GM19035 (cell line): ENCODE measurements at regions not wholly inside any gene's neighbourhood (a gene's known extent, or its start where the extent isn't known, plus 50 kb on each side); places are given as distances from the start of the nearest gene placed in this dataset.
"Not testable (repeated sequence)": the region's sequence is repeated elsewhere in the genome, so short reads cannot be mapped to it uniquely, and the experiment has no call there.

Source experiments
- ATAC-seq: cut with Tn5 transposase; IDR thresholded peaks from one replicate; pipeline ENCODE4 v1.9.1; 2021; ENCODE audit not compliant: unreplicated experiment

DNA sequence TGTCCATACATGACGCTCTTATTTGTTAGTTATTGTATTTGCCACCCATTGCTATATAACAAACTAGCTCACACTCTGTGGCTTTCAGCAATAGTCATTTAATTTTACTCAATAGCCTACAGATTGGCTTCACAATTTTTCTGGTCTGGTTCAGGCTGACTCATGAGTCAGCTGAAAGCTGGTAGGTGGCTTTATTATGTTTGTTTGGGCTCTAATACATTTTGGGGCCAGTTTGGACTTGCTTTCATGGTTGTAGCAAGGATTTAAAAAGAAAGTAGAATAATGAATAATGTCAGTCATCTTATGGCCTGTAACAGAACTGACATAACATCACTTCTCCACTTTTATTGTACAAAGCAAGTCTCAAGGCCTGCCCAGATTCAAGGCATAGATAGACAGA lies 338.7 kb downstream of the LRRIQ3 start:
- ATAC-seq = no peak

DNA sequence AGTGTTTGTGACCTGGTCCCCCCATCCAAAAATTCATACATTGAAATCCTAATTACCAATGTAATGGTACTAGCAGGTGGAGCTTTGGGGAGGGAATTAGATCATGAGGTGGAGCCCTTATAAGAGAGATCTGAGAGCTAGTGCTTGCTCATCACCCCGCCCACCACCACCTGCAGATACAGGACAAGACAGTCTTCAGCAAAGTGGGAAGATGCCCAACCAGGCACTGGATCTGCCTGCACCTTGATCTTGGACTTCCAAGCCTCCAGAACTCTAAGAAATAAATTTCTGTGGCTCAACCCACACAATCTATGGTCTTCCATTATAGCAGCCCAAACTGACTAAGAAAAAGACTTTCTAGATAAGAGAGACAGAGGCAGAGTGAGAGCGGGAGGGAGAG lies 343.4 kb downstream of the LRRIQ3 start:
- ATAC-seq = no peak

DNA sequence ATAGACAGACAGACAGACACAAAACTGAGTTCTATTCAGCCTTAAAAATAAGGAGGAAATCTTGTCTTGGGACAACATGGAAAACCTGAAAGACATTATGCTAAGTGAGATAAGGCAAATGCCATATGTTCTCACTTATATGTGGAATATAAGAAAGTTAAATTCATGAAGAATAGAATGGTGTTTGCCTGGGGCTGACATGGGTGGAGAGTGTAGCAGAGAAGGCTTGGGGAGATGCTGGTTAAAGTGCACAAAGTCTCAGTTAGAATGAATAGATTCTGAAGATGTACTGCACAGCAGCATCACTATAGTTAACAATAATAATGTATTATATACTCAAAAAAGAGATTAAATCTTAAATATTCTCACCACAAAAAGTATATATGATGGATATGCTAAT lies 355.5 kb downstream of the LRRIQ3 start:
- no peak for ATAC-seq

DNA sequence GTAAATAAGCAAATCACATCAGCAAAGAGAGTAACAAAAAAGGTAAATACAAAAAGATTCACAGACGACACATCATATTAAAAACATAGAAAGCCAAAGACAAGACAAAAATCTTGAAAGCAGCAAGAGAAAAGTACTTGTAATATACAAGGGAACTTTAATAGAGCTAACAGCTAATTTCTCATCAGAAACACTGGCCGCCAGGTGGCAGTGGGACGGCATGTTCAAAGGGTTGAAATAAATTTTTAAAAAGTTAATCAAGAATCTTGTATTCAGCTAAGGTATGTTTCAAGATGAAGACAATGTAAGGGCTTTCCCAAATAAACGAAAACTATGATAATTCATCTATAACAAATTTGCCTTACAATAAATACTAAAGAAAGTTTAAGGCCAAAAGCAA lies 358.1 kb downstream of the LRRIQ3 start:
- ATAC-seq = no peak

DNA sequence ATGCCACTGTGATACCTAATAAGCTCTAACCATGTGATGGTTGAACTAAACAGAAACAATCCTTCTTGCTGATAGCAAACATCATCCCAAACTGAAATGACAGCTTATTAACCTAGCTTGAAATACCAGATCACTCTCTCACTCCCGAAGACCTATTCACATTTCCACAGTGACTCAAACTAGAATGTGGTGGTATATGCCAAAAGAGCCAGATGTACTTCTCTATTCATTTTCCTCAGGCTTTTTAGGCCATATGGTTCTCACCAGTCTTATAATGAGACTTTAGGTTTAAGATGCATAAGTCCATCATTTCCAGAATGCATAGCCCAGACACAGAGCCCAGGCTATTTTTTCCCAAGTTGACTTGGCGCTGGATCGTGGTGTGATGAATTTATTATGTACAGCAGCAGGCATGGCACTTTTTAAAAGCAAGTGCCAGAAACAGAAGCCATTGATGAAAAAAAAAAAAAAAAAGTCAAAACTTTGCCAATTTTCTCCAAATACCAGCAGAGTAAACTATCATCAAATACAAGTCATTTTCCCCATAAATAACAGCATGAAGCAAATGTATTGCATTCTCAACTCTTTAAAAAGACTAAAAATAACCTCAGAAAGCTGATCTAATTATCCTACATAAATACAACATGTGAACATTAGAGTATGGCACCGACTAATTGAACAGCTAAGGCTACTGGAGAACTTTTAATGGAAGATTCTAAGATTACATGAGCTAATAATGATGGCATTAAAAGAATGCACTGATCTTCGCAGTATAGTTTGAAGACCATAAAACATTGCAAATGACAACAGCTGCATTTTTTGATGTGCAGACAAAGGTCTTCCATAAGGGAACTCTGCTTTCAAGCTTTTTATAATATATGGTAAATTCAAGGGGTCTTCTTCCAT lies 365.4 kb downstream of the LRRIQ3 start:
- no peak for ATAC-seq

DNA sequence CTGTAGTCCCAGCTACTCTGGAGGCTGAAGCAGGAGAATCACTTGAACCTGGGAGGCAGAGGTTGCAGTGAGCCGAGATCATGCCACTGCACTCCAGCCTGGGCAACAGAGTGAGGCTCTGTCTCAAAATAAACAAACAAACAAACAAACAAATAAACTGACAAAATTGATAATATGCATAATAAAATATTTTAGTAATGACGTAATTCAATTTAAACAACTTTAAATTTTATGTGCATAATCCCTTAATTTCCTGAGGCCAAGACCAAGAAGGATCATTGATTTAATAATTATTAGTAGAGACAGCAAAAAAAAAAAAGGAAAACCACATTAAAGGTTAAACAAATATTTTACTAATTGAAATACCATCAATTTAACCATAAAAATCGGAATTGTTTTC lies 370.7 kb downstream of the LRRIQ3 start:
- ATAC-seq = not testable (repeated sequence)

DNA sequence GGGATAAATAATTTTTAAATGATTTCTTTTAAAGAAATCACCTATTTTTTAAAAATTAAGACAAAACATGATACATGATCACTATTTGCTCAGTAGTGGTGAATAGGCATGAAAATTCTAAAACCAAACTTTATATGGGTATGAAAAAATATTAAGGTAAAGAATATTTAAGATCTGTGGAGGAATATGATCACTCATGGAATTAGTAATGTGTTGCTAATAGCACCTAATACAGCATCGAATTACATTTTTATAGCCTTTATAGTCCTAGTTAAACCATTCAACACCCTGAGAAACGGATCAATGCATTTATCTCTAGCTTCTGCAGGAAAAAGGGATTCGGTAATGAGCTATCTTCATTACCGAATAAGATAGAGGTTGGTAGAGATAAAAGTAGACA lies 373.9 kb downstream of the LRRIQ3 start:
- no peak for ATAC-seq

DNA sequence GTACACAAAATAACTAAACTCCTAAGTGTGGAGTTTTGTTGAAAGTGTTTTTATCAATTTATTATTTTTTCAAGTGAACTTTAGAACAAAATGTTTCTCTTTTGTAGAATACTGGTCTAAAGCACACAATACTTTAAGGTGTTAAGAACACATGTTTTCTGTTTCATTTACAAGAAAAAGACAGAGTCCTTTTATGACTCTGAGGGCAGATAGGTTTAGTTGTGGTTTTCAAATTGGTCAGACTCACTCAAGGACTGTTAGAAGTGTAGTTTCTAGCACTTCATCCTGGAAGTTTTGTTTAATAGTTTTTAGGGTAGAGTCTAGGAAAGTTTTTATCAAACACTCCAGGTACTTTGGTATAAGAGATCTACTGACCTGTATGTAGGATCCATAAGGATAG lies 376.5 kb downstream of the LRRIQ3 start:
- ATAC-seq = peak; percentile 97

DNA sequence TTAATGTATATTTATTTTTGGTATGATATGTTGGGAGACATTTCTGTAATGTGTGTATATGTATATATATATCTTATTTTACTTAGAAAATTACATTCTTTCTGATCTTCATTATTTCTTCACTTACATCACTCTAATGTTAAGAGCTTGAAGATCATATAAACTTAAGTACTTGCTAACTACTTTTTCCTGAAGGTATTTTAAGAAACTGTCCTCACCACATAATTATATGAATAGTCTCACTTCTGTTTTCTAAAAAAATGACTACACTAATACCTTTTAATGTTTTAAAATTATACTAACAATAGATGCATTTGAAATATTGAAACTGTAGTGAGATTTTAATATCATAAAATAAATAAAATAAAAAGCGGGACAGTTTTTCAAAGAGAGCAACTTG lies 377.1 kb downstream of the LRRIQ3 start:
- peak; percentile 55 for ATAC-seq

DNA sequence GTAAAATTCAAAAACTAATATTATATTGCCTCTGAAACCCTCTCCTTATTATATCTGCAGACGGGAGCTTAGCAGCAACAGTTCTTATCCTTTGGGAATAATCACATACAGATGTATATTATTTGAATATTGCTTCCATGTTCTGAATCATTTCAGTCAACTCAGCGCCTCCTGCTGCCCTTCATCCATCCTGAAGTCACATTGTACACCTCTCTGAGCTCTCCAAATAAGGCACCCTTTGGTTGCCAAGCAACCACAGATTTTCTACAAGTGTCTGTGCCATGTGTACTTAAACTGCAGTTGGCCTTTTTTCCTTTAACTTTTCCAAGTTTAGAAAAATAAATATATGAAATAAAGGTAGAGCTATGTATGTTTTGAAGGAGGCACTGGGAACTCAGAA lies 384.3 kb downstream of the LRRIQ3 start:
- ATAC-seq = no peak

DNA sequence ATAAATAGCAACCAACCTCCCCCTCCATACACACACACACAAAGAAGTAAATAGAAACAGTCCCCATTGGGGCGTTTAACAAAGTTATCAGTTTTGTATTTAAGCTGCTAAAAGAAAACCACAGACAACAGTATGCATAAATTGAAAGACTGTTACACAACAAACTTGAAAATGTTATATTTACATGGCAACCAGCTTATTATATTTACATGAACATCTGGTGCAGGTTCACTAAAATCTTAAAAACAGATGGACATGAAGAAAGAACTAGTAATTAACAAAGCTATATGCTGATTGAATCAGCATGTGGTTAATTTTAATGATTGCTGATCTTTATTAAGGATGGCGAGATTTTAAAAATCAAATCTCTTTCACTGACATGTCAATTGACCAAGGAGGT lies 384.7 kb downstream of the LRRIQ3 start:
- ATAC-seq = no peak

DNA sequence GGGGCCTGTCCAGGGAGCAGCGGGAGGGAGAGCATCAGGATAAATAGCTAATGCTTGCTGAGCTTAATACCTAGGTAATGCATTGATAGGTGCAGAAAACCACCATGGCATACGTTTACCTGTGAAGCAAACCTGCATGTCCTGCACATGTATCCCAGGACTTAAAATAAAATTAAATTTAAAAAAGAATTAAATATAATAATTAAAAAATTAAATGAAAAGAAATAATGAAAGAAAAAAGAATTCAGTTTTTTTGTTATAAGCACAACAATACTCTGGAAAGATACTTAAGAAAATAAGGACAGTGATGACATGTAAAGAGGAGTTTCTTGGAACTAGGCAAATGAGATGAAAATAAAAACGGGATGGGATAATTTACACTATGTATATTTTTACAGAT lies 386.2 kb downstream of the LRRIQ3 start:
- no peak for ATAC-seq

DNA sequence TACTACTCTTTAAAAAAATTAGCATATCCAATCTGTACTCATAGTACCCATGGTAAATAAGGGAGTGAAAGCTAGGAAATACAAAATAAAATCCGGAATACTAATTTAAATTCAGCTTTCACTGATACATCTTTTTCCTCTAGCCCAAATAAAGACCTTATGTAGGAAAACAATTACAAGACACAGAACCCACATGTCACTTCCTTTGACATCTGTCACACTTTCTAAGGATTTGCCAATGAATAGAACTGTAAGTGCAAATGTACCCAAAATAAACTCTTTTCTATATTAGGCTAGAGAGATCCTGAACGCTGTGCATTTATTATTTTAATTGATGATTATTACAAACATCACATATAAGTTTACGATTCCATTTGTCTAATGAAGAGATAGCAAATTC lies 393.0 kb downstream of the LRRIQ3 start:
- ATAC-seq = no peak

DNA sequence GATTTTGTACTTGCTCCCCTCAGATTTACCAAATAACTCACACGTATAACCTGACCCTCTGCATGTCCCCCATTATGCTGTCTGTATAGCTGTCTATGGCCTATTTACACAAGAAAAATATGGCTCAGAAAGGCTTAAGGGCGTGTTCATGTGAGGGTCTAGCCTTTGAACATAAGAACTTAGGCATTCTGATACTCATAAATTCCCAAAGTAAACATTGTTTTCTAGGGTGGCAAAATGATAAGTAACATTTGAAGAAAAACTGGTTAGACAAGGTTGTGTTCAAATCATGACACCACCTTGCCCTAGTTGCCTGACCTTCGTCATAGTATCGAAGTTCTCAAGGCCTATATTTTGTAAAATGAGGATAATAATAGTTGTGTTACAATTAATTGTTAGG lies 394.6 kb downstream of the LRRIQ3 start:
- ATAC-seq = no peak

DNA sequence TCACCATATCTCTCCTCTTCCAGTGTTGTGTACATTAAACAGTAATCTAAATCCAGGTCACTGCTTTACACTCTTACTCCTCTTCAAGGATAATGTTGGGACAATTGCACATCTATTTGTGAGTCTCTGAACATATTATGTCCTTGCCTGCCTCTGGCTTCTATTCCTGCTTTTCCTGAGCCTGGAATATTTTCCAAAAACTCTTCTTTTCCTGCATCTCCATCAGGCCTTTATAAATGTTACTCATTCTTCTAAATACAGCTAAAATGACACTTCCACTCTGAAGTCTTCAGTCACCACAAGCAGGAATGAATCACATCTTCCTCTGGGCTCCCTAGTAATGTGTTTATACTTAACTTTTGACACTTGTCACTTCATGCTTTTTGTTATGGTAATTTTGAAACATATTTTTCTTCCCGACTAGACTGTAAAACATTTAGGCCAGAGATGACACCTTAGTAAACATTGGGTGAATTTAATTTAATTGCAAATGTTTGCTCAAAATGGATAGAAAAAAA lies 396.0 kb downstream of the LRRIQ3 start:
- ATAC-seq = no peak

DNA sequence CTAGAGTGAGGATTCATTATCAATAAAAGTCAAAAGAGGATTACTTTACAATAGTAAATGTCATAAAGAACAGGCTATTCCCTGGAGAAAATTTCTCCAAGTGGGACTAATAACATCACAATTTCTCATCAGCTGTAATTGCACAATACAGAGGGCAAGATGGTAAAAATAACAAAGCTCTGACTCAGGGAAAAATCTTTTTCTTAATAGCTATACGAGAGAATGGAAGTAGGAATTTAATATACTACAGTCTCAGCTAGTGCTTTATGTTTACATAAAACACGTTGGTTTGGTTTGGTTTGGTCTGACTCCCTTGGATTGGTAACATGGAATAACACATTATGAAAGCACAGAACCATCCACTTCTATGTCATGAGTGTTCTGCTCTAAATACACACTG lies 397.6 kb downstream of the LRRIQ3 start:
- ATAC-seq = no peak

DNA sequence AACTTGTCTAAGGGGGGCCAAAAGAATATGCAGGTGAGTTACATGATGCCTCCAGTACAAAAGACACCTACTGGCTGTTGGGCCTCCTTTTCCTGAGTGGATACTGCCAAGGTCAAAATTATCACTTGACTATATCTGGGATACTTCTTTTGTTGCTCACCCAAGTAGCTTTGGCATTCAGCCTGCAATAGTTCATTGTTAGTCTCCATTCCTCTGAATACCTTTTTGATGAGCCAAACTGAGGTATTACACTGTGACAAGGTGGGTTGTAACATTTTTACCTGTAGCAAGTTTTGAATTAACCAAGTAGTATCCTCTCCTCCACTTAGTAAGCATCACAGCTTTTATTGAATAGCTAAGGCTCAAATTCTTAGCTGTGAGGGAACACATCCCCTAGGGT lies 408.0 kb downstream of the LRRIQ3 start:
- ATAC-seq = no peak

DNA sequence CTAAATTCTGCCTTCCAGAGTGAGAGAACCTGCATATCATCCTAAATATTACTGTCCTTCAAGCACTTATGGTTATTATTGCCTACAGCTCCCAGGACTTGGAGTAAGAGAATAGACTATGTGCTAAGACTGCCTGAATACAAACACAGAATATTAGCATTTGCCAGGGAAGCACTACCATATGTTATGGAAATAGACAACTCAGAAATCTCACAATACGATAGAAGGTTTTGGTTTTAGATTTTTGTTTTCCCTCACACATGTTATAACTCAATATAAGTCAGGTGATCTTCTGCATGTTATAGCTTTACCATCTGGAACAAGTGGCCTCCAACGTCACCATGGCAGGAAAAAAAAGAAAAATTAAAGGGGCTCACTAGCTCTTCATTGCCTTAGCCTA lies 413.9 kb downstream of the LRRIQ3 start:
- ATAC-seq = no peak

DNA sequence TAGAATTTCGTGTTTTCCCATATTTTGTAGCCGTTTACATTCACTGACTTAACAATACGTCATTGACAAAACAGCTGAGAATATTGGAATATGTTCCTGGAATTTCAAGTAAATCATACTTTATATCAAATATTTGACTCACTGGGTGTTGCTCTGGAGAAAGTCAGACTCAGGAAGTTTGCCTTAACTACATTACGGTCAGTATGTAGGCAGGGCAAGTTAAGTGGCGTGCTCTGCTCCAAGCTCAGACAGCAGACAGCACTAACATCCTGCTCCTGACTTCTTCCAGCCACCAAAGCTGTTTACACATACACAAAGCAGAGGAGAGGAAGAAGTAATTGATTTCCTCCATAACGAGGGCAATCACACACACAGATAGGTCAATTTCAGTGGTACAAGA lies 414.6 kb downstream of the LRRIQ3 start:
- ATAC-seq = no peak

DNA sequence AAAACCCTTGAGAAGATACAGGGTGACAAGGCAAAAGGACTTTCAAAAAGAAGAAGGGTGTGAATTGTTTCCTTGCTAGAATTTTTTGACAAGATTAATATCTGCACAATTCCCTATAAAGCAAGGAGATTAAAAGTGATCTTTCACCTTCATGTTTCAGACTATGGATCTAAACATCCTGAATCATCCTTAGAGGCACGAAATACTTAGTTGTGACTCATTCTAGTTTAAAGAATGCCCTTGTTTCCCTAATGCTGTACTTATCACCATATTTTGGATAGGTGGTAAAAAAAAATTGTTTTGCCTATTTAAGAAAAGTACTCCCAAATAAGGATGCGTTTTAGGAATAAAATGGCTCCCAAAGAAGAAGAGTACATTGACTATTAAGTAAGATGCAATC lies 415.1 kb downstream of the LRRIQ3 start:
- ATAC-seq = no peak

DNA sequence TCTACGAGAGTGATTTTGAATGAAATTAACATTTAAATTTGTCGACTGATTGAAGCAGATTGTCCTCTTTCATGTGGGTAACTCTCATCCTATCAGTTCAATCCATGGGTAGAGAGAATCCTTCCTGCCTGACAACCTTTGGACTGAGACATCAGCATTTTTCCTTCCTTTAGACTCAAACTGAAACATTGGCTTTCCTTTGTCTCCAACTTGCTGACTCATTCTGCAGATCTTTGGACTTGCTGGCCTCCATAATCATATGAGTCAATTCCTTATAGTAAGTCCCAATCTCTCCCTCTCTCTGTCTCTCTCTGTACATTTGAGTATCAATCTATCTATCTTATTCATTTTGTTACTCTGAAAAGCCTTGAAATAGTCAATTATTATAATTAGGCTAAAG lies 416.7 kb downstream of the LRRIQ3 start:
- ATAC-seq = no peak

DNA sequence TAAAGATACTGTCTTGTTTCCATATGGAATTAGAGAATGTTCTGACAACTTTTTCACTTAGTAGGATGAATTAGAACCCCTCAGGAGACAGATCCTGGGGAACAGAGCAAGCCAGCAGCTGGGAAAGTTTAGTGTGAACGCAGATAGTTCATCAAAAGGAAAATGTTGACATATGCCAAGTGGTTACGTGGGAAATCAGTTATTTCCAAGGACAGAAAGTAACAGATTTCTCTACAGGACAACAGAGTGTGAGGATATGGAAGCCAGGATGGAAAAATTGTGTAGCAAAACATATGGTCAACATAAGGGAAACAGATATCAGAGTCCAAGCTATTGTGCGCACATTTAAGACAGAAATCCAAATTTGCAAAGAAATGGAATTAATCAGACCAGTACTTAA lies 419.5 kb downstream of the LRRIQ3 start:
- no peak for ATAC-seq

DNA sequence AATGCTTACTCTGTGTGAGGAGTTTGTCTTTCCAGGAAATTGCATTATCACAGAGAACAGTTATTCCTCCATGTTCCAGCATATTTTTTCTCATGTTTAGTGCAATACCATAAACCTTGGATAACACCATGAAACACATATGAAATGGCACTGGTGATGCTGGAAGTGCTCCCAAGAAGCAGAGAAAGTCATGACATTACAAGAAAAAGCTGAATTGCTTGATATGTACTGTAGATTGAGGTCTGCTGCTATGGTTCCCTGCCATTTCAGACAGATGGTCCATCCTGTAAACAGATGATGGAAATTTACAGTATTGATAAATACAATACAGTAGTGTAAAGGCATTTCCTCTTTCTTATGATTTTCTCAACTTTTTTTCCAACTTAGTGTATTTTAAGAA lies 422.1 kb downstream of the LRRIQ3 start:
- ATAC-seq = no peak
